ENCODE measurements at regions not wholly inside any gene's neighbourhood (a gene's known extent, or its start where the extent isn't known, plus 50 kb on each side); places are given as distances from the start of the nearest gene placed in this dataset.
A peak's percentile ranks its signal among the peaks of the same experiment; 100 is the strongest.

- peak; percentile 13 for DNase-seq (ENCODE audit: low spot score)
These were observed 73.1 kb upstream of the FMR1 start for GRCh38 chrX:147838465-147839131.

- no peak for DNase-seq (ENCODE audit: low spot score)
These were observed 65.0 kb upstream of the FMR1 start for GRCh38 chrX:147846676-147847075.

GRCh38 chrX:147847999-147848398, 63.7 kb upstream of the FMR1 start:
- no peak for DNase-seq (ENCODE audit: low spot score)

- DNase-seq (ENCODE audit: low spot score) = no peak
These were observed 62.9 kb upstream of the FMR1 start for GRCh38 chrX:147848543-147849443.

- DNase-seq (ENCODE audit: low spot score) = no peak
These were observed 60.8 kb upstream of the FMR1 start for GRCh38 chrX:147850875-147851274.

GRCh38 chrX:147853701-147854100, 58.0 kb upstream of the FMR1 start:
- DNase-seq (ENCODE audit: low spot score) = no peak

GRCh38 chrX:147859666-147860065, 52.1 kb upstream of the FMR1 start:
- no peak for DNase-seq (ENCODE audit: low spot score)
